D341Med (cell line): ENCODE measurements at regions not wholly inside any gene's neighbourhood (a gene's known extent, or its start where the extent isn't known, plus 50 kb on each side); places are given as distances from the start of the nearest gene placed in this dataset.

Experiments used
- DNase-seq: peaks from one replicate; pipeline ENCODE4 v3.0.0; 2012; ENCODE audit warnings: low spot score

- no peak for DNase-seq
Observed at GRCh38 chr1:81071072-81071858, 729.5 kb upstream of the ADGRL2 start.

DNA sequence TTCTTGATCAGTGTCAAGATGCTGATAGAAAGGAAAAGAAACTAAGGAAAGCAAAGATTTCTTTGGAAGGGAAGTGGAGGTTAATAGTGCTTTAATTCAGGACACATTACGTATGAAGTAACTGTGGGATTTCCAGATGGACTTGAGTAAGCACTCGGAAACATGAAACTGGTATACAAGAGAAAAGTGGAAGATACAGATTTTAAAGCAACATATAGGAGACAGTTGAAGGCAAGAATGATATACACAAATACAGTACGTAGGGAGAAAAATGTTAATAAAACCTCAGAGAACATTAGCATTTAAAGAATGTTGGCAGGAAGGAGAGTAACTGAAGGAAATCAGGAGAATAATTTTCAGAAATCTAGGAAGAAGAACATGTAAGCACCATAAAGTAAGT lies 730.9 kb upstream of the ADGRL2 start:
- no peak for DNase-seq

GRCh38 chr1:81068726-81069125 lies 732.0 kb upstream of the ADGRL2 start:
- no peak for DNase-seq

DNA sequence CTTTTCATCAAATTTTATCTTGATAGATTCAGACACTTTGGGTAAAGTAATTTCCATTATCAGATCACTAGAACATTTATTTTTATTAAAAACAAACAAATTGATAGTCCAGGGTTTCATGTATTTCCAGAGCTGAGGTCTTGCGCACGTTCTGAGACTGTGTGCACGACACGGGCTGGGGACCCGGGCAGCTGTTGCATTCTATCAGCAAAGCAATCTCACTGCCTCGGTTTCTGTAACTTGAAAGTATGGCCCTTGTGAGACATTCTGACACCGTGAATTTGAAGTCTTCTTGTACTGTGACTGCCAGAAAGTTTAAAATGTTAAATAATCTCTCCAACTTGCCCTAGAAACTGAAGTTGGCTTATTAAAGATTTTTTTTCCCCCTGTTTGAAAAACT lies 746.9 kb upstream of the ADGRL2 start:
- DNase-seq: no peak

DNA sequence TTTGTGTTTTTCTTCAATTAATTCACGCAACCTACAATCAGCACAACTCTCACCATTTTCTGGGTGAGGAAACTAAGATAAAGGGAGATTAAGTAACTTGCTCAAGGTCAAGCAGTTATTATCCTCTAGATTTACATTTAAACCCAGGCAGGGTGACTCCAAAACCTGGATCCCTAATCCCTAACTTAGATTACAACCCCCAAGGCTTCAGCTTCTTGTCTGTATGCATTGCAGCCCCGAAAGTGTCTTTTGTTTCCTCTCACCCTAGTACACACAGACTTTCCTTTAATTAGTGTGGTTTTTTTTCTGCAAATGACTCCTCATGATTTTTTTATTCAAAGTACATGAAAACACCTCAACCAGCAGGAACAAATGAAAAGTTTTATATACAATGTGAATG lies 748.6 kb upstream of the ADGRL2 start:
- no peak for DNase-seq

- no peak for DNase-seq
Observed at GRCh38 chr1:81050390-81050789, 750.3 kb upstream of the ADGRL2 start.

GRCh38 chr1:81044708-81045107 lies 756.0 kb upstream of the ADGRL2 start:
- no peak for DNase-seq

- no peak for DNase-seq
Observed at GRCh38 chr1:81042225-81042624, 758.5 kb upstream of the ADGRL2 start.

- DNase-seq: no peak
Observed at GRCh38 chr1:81034291-81034690, 766.4 kb upstream of the ADGRL2 start.

DNA sequence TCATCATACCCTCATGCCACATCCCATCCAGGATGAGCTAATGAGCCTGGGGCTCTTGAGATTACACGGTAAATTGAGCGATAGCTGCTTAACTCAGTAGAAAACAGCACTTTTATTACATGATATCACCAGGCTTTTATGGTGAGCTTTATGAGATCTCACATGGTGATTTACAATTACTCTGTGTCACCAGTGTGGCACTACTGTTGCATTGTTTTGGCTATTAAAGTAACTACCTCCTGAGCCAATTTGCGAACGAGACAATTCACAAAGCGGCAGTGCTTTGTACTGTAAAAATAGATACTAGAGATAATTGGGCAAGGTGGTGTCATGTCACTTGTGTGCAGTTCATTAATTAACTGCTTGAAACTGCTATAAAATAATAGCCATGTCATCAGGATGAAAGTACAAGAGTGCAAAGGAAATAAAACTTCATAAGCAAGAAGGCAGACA lies 767.7 kb upstream of the ADGRL2 start:
- DNase-seq: no peak

GRCh38 chr1:81032374-81032773 lies 768.4 kb upstream of the ADGRL2 start:
- DNase-seq: no peak

DNA sequence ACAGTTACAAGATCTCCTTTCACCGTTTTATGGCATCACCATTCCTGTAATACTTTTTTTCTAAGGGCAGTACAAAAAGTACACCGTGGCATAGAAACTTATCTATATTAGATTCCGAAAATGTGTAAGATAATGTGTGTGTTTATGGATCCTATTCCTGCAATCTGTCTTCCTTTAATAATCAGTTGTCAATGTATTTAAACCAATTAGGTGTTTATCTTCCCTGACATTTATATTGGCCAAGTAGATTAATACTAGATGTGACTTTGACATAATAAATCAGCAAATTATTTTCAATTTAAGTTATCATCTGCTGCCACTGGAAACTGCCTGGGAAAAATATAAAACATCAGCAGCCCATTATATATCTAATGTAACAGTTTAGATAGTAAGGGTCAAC lies 770.3 kb upstream of the ADGRL2 start:
- DNase-seq: no peak

DNA sequence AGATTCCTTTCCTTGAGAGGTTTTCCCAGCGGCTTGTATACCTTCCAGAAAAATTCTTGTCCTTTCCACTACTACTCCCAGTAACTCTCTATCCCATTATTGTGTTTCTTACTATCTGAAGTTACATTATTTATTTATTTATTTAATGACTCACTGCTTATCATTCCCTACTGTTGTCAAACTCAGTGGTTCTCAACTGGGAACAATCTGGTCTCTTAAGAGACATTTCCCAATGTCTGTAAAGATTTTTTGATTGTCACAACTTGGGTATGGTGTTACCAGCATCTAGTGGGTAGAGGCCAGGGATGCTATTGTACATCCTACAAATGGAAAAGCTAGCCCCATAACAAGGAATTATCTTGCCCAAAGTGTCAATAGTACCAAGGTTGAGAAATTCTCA lies 771.5 kb upstream of the ADGRL2 start:
- DNase-seq: no peak

GRCh38 chr1:81023187-81023724 lies 777.5 kb upstream of the ADGRL2 start:
- no peak for DNase-seq

DNA sequence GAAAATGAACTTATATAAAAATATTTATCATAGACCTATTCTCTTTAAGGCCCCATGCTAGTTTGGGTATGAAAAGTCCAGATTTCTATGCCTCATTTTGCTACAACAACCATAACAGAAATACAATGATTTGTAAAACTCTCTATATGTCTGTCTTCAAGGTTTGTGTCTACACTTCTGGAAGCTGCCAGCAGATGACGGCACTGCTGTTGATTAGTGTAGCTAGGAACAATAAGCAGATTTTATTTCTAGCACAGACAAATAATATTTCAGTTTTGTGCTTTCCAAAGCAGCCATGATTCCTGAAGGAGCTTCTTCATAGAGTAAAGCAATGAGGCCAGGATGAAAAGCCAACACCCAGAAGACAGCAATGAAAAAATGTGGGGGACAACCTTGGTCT lies 779.6 kb upstream of the ADGRL2 start:
- no peak for DNase-seq

- DNase-seq: no peak
Observed at GRCh38 chr1:81020506-81020905, 780.2 kb upstream of the ADGRL2 start.

- DNase-seq: no peak
Observed at GRCh38 chr1:81010126-81010525, 790.6 kb upstream of the ADGRL2 start.

GRCh38 chr1:81008293-81008692 lies 792.4 kb upstream of the ADGRL2 start:
- DNase-seq: peak; percentile 16

DNA sequence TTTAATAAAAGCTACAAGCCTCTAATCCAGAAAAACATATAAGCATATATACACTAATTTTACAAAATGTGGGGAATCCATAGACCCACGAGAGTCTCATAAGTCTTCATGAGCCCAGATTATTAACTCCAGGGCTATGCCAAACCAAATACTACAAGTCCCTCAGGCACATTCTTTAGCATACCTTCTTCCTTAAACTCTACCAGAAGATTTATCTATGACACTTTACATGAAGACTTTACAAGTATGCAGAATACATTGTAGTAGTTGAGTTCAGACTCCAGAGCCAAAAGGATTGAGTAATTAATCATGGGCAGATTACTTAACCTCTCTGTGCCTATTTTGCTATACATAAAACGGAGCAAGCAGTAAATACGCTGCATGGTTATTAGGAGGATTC lies 793.7 kb upstream of the ADGRL2 start:
- no peak for DNase-seq

- DNase-seq: no peak
Observed at GRCh38 chr1:81006502-81006901, 794.2 kb upstream of the ADGRL2 start.

- no peak for DNase-seq
Observed at GRCh38 chr1:81004011-81004410, 796.7 kb upstream of the ADGRL2 start.

GRCh38 chr1:80994934-80995333 lies 805.8 kb upstream of the ADGRL2 start:
- no peak for DNase-seq

DNA sequence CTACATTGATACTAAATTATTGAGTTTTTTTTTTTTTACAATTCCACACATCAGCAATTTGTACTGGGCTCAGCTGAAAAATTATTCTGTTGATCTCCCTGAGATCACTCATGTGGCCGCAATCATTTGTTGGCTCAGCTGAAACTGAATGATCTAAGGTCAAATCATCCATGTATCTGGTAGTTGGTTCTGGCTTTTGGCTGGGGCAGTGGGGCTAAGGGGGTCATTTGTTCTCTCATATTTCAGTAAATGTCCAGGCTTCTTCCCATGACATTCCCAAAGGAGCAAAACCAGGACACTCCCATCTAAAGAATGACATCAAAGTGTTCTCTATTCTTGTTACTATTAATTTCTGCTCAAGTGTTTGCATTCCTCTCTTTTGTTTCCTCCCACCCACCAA lies 806.7 kb upstream of the ADGRL2 start:
- no peak for DNase-seq
